ENCODE measurements at regions not wholly inside any gene's neighbourhood (a gene's known extent, or its start where the extent isn't known, plus 50 kb on each side); places are given as distances from the start of the nearest gene placed in this dataset.

DNA sequence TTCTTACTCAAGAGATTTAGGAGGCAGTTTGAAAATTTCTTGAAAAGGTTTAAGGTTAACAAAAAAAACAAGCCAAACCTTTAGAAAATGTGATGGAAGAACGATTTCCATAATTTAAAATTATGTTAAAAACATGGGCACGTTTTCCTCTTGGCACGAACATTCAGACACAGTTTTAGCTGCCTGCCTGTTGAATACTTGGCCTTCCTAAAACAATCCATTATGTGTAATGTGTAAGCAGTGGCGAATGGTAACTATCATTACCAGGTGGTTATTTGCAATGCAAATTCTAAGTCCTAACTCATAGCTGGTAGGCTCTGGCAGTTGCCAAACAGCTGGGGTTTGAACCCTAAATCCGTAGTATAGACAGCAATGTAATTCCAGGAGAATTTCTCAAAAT is 1425.7 kb upstream of the SLC10A2 start:
- Histone ChIP-seq H3K27me3 (no peaks in the 10 kb centered on the region), H3K4me3 (ENCODE audit: low read depth in 1 of 2, low read length in 1 of 2) (no peak overlapping the region), H3K36me3 (no peaks in the 10 kb centered on the region), H3K9me3 (no peaks in the 10 kb centered on the region), H3K4me1 (ENCODE audit: control insufficient read depth in 1 of 2, insufficient read depth in 1 of 2, low read depth in 1 of 2, low read length in 1 of 2) (no peaks in the 10 kb centered on the region), H3K27ac (no peak overlapping the region)
- TF ChIP-seq, protein P1, sequence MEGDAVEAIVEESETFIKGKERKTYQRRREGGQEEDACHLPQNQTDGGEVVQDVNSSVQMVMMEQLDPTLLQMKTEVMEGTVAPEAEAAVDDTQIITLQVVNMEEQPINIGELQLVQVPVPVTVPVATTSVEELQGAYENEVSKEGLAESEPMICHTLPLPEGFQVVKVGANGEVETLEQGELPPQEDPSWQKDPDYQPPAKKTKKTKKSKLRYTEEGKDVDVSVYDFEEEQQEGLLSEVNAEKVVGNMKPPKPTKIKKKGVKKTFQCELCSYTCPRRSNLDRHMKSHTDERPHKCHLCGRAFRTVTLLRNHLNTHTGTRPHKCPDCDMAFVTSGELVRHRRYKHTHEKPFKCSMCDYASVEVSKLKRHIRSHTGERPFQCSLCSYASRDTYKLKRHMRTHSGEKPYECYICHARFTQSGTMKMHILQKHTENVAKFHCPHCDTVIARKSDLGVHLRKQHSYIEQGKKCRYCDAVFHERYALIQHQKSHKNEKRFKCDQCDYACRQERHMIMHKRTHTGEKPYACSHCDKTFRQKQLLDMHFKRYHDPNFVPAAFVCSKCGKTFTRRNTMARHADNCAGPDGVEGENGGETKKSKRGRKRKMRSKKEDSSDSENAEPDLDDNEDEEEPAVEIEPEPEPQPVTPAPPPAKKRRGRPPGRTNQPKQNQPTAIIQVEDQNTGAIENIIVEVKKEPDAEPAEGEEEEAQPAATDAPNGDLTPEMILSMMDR (IDR thresholded peaks at IDR 0.05) = no peak

DNA sequence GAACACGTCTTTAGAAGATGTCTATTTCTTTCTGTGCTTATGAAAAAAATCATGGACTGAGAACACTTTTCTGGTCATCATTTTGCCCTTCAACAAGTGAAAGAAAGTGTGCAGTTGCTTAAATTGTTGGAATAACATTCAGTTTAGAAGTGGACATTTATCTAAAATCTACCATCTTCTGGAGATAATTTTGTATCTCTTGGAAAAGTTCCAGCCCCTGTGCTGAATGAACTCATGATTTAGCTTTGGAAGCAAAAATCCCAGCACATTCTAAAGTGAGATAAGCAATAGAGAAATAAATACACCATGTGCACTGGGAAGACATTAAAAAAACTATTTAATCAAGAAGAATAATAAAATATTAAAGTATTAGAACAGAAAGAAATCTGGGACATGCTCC is 1420.8 kb upstream of the SLC10A2 start:
- H3K27ac ChIP-seq = no peak overlapping the region
- no peaks in the 10 kb centered on the region for H3K36me3 ChIP-seq
- H3K9me3 ChIP-seq = no peaks in the 10 kb centered on the region
- no peak overlapping the region for H3K4me3 ChIP-seq (ENCODE audit: low read depth in 1 of 2, low read length in 1 of 2)
- H3K4me1 ChIP-seq (ENCODE audit: control insufficient read depth in 1 of 2, insufficient read depth in 1 of 2, low read depth in 1 of 2, low read length in 1 of 2) = no peaks in the 10 kb centered on the region
- TF ChIP-seq, protein P1 (IDR thresholded peaks at IDR 0.05) = no peak
- no peaks in the 10 kb centered on the region for H3K27me3 ChIP-seq

DNA sequence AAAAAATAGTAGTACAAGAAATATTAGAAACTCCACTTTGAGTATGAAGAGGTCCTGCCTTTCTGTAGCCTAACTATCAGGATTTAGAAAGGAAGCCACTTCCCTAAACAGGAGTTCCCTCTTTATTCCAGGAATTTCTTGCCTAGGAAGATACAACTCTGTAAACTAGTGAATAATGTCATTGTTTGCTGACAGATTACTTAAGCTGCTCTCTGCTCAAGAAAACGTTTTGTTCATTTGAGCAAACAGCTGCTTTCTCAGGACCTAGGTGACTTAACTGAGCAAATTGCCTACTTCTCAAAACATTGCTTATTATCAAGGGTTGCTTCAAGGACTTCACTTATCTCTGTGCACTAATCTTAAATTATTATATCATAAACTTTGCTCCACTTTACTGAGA is 1419.4 kb upstream of the SLC10A2 start:
- Histone ChIP-seq H3K4me1 (ENCODE audit: control insufficient read depth in 1 of 2, insufficient read depth in 1 of 2, low read depth in 1 of 2, low read length in 1 of 2) (no peaks in the 10 kb centered on the region), H3K9me3 (no peaks in the 10 kb centered on the region), H3K36me3 (no peaks in the 10 kb centered on the region), H3K4me3 (ENCODE audit: low read depth in 1 of 2, low read length in 1 of 2) (no peak overlapping the region), H3K27me3 (no peaks in the 10 kb centered on the region), H3K27ac (no peak overlapping the region)
- TF ChIP-seq, protein P1 (IDR thresholded peaks at IDR 0.05) = no peak

DNA sequence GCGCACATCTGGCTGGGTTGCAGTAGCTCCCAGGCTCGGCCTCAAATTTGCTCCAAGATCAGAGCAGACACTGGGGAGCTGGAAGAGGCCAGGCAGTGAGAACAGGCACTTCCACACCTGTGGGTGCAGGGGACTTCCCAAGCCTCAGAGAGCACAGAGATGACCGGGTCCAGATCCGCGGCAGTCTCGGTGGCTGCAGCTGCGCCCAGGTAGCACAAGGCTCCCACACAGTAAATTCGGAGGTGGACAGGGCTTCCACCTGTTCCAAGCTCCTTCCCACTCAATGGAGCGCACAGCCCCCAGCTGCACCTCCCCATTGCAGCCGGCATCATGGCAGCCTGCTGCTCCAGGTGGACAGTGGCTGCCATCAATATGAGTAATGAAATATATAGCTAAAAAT is 1417.4 kb upstream of the SLC10A2 start:
- Histone ChIP-seq H3K27me3 (no peaks in the 10 kb centered on the region), H3K9me3 (no peaks in the 10 kb centered on the region), H3K27ac (no peak overlapping the region), H3K4me1 (ENCODE audit: control insufficient read depth in 1 of 2, insufficient read depth in 1 of 2, low read depth in 1 of 2, low read length in 1 of 2) (no peaks in the 10 kb centered on the region), H3K4me3 (ENCODE audit: low read depth in 1 of 2, low read length in 1 of 2) (no peak overlapping the region), H3K36me3 (no peaks in the 10 kb centered on the region)
- TF ChIP-seq, protein P1 (IDR thresholded peaks at IDR 0.05) = no peak

DNA sequence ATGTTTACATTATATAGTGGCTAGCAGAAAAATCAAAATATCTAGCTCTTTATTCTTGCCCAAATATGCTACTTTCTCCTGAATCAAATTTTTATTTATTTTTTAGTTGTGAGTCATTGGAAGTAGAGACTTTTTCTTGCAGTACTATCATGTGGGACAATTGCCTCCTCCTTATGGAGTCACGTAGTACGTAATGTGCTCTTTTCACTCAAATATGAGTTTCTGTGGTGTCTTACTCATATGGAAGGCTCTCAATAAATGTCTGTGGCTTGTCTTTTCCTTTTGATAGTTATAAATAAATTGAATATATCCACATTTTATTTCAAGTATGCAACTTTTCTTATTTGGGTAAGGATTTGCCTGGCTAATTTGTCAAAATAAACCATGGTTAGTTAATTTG is 1411.0 kb upstream of the SLC10A2 start:
- Histone ChIP-seq H3K4me3 (ENCODE audit: low read depth in 1 of 2, low read length in 1 of 2) (no peak overlapping the region), H3K27me3 (no peaks in the 10 kb centered on the region), H3K9me3 (no peaks in the 10 kb centered on the region), H3K27ac (no peak overlapping the region), H3K36me3 (no peaks in the 10 kb centered on the region), H3K4me1 (ENCODE audit: control insufficient read depth in 1 of 2, insufficient read depth in 1 of 2, low read depth in 1 of 2, low read length in 1 of 2) (no peaks in the 10 kb centered on the region)
- TF ChIP-seq, protein P1 (IDR thresholded peaks at IDR 0.05) = no peak

DNA sequence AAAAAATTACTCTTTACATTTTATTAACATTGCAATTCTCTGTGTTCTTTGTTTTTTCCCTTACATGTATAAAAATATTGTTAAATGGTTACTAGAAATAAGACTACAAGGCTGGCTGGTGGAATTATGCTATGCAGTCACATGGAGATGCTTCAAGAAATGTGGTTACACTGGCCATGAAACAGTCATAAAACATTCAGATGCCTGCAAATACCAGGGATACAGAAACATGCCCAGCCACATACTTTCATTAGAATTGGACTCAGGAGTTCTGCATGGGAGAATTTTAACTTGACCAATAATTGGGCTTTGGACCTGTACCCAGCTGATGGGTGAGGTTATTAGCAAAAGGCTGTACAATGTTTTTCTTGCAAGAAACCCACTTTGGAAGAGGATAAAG is 1407.7 kb upstream of the SLC10A2 start:
- no peaks in the 10 kb centered on the region for H3K4me1 ChIP-seq (ENCODE audit: control insufficient read depth in 1 of 2, insufficient read depth in 1 of 2, low read depth in 1 of 2, low read length in 1 of 2)
- H3K27me3 ChIP-seq = no peaks in the 10 kb centered on the region
- no peak overlapping the region for H3K27ac ChIP-seq
- TF ChIP-seq, protein P1 (IDR thresholded peaks at IDR 0.05) = no peak
- no peaks in the 10 kb centered on the region for H3K36me3 ChIP-seq
- no peak overlapping the region for H3K4me3 ChIP-seq (ENCODE audit: low read depth in 1 of 2, low read length in 1 of 2)
- H3K9me3 ChIP-seq = no peaks in the 10 kb centered on the region

All from neutrophil (primary cell).